Breast epithelium (tissue), 3 donors: ENCODE measurements at regions not wholly inside any gene's neighbourhood (a gene's known extent, or its start where the extent isn't known, plus 50 kb on each side); places are given as distances from the start of the nearest gene placed in this dataset.

ENCODE experiments used
- POLR2A ChIP-seq: fragments of 450-650 bp; IDR thresholded peaks from one replicate; pipeline ENCODE4 v1.6.1; 2016; ENCODE audit warnings: antibody characterized with exemption, mild to moderate bottlenecking, moderate library complexity
- POLR2AphosphoS5 ChIP-seq, 3 donors: sonication (generic); formaldehyde crosslinking; IDR thresholded peaks; one replicate each; pipeline ENCODE4 v1.6.1; 2017; ENCODE audit warnings: antibody characterized with exemption in 3 of 3
- TF ChIP-seq, protein P1 (sequence below), 3 donors: fragments of 450-650 bp; IDR thresholded peaks; one replicate each; pipeline ENCODE4 v1.5.1; 2016 to 2017; ENCODE audit warnings: antibody characterized with exemption in 3 of 3, mild to moderate bottlenecking in 3 of 3, moderate library complexity in 3 of 3

DNA sequence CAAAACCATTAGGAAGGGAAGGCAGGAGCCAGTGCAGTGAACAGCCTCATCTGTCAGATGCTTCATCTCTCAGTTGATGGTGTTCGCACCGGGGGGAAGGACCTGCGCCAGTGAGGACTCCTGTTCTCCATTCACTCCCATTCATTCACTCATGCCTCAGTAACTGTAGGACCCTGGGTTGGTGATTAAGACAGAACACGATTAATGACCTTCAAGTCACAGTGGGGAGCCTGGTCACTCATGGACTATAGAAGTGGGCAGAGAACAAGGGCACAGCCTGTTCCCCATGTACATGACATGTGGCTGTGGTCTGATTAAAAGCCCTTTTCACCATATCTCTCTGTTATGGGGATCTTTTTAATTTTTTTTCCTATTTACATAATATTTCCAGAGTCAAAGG lies 113.3 kb downstream of the RPS12 start:
- TF ChIP-seq, protein P1, sequence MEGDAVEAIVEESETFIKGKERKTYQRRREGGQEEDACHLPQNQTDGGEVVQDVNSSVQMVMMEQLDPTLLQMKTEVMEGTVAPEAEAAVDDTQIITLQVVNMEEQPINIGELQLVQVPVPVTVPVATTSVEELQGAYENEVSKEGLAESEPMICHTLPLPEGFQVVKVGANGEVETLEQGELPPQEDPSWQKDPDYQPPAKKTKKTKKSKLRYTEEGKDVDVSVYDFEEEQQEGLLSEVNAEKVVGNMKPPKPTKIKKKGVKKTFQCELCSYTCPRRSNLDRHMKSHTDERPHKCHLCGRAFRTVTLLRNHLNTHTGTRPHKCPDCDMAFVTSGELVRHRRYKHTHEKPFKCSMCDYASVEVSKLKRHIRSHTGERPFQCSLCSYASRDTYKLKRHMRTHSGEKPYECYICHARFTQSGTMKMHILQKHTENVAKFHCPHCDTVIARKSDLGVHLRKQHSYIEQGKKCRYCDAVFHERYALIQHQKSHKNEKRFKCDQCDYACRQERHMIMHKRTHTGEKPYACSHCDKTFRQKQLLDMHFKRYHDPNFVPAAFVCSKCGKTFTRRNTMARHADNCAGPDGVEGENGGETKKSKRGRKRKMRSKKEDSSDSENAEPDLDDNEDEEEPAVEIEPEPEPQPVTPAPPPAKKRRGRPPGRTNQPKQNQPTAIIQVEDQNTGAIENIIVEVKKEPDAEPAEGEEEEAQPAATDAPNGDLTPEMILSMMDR (IDR thresholded peaks at IDR 0.05), result no peak
- TF ChIP-seq POLR2A (no peak), POLR2AphosphoS5 (IDR thresholded peaks at IDR 0.05) (no peak)
